NCI-H2081 treated with DMSO at 0.1 percent for 48 hours (cell line): ENCODE measurements at regions not wholly inside any gene's neighbourhood (a gene's known extent, or its start where the extent isn't known, plus 50 kb on each side); places are given as distances from the start of the nearest gene placed in this dataset.

ENCODE experiments used
- DNase-seq: peaks from one replicate; lab custom pipeline; 2025; lab: John Stamatoyannopoulos, UW

GRCh38 chr3:94179059-94179458, 116.2 kb downstream of the NSUN3 start:
- DNase-seq = no peak

- no peak for DNase-seq
Observed at GRCh38 chr3:94183551-94183950, 120.7 kb downstream of the NSUN3 start.

GRCh38 chr3:94184781-94185180, 121.9 kb downstream of the NSUN3 start:
- DNase-seq = no peak

- no peak for DNase-seq
Observed at GRCh38 chr3:94185753-94186152, 122.9 kb downstream of the NSUN3 start.

GRCh38 chr3:94187697-94188096, 124.8 kb downstream of the NSUN3 start:
- no peak for DNase-seq

GRCh38 chr3:94195381-94195780, 132.5 kb downstream of the NSUN3 start:
- no peak for DNase-seq

GRCh38 chr3:94206291-94206690, 143.4 kb downstream of the NSUN3 start:
- DNase-seq = no peak

- no peak for DNase-seq
Observed at GRCh38 chr3:94210256-94210655, 147.4 kb downstream of the NSUN3 start.

GRCh38 chr3:94217406-94217805, 154.5 kb downstream of the NSUN3 start:
- DNase-seq = no peak

- no peak for DNase-seq
Observed at GRCh38 chr3:94220426-94220825, 157.6 kb downstream of the NSUN3 start.

GRCh38 chr3:94221829-94222228, 159.0 kb downstream of the NSUN3 start:
- DNase-seq = no peak

- DNase-seq = no peak
Observed at GRCh38 chr3:94225148-94225865, 162.4 kb downstream of the NSUN3 start.

- no peak for DNase-seq
Observed at GRCh38 chr3:94226078-94226477, 163.2 kb downstream of the NSUN3 start.

- no peak for DNase-seq
Observed at GRCh38 chr3:94232921-94233320, 170.1 kb downstream of the NSUN3 start.

GRCh38 chr3:94234177-94234788, 171.4 kb downstream of the NSUN3 start:
- no peak for DNase-seq

- no peak for DNase-seq
Observed at GRCh38 chr3:94241986-94242385, 179.1 kb downstream of the NSUN3 start.

- DNase-seq = no peak
Observed at GRCh38 chr3:94246171-94246570, 183.3 kb downstream of the NSUN3 start.

- no peak for DNase-seq
Observed at GRCh38 chr3:94248042-94248441, 185.2 kb downstream of the NSUN3 start.

GRCh38 chr3:94249491-94250079, 186.7 kb downstream of the NSUN3 start:
- DNase-seq = no peak

- no peak for DNase-seq
Observed at GRCh38 chr3:94251566-94251965, 188.7 kb downstream of the NSUN3 start.

GRCh38 chr3:94252316-94252715, 189.5 kb downstream of the NSUN3 start:
- no peak for DNase-seq

- no peak for DNase-seq
Observed at GRCh38 chr3:94256888-94257813, 194.3 kb downstream of the NSUN3 start.
